HUES64 (cell line): ENCODE measurements at regions not wholly inside any gene's neighbourhood (a gene's known extent, or its start where the extent isn't known, plus 50 kb on each side); places are given as distances from the start of the nearest gene placed in this dataset.

Source experiments
- H3K27ac ChIP-seq: 2 replicates; pipeline ENCODE4 v1.7.0; 2013; ENCODE audit warnings: low read depth, low read length, inconsistent platforms
- H3K27me3 ChIP-seq: 2 replicates; pipeline ENCODE4 v1.6.1; 2013; ENCODE audit warnings: mild to moderate bottlenecking, low read length; ENCODE audit not compliant: insufficient read depth
- H3K36me3 ChIP-seq: 2 replicates; pipeline ENCODE4 v1.6.1; 2013; ENCODE audit warnings: mild to moderate bottlenecking, low read length; ENCODE audit not compliant: insufficient read depth
- H3K4me1 ChIP-seq: 2 replicates; pipeline ENCODE4 v1.6.1; 2013; ENCODE audit warnings: mild to moderate bottlenecking, low read length, moderate library complexity; ENCODE audit not compliant: insufficient read depth
- H3K4me3 ChIP-seq: 2 replicates; pipeline ENCODE4 v1.5.1; 2013; ENCODE audit warnings: mild to moderate bottlenecking, low read length, moderate library complexity
- H3K9ac ChIP-seq: 2 replicates; pipeline ENCODE4 v1.6.1; 2013; ENCODE audit warnings: mild to moderate bottlenecking, low read depth, low read length
- H3K9me3 ChIP-seq: 2 replicates; pipeline ENCODE4 v1.6.1; 2013; ENCODE audit warnings: low read depth, low read length; ENCODE audit not compliant: insufficient read depth
- WGBS: fragments of 150-250, 120-280 bp; methylation state at CpG from one replicate; pipeline ENCODE4 v1.1.7; 2013; ENCODE audit warnings: missing lambda C conversion rate; 5-methylcytosine and 5-hydroxymethylcytosine counted together

DNA sequence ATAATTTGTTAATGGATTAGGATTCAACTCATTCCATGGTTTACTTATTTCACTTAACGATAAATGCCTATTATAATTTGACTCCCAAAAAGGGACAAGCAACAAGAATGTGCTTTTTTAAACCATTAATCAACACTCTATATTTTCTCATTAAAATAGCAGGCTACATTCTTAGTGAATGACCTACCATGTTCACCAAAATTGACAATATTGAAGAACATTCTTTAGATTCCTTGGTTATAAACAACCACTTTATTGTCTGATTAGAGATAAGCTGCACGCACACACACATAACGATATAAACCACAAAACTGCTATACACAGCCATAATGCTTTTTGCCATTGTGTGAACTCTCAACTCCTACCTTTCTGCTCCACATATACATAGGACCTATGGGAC, 75.4 kb upstream of the LRRC7 start:
- no peaks in the 10 kb centered on the region for H3K36me3 ChIP-seq
- H3K4me3 ChIP-seq: no peak overlapping the region
- H3K9me3 ChIP-seq: no peaks in the 10 kb centered on the region
- H3K27me3 ChIP-seq: no peaks in the 10 kb centered on the region
- WGBS: 98% methylated on average over 3 of the region's 3 CpGs
- H3K27ac ChIP-seq: no peak overlapping the region
- H3K9ac ChIP-seq: no peak overlapping the region
- peaks cover 5% of the 10 kb centered on the region; the same call in 1 of the 2 replicates for H3K4me1 ChIP-seq

DNA sequence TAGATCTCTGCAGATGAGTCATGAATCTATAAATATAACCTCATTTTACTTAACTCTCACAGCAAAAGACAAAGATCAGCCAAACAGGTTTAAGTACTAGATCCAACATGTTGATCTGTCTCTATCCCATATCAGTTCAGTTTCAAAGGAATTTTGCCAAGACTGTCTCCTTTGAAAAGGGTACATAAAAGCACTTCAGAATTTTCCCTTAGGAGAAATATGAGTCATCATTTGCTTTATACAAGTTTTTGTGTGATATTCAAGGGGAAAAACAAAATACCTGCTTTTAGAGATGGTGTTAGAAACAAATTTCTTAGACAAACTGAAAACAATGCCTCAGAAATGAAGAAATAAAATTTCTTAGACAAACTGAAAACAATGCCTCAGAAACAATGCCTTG, 73.5 kb upstream of the LRRC7 start:
- H3K4me3 ChIP-seq: no peak overlapping the region
- no peak overlapping the region for H3K27ac ChIP-seq

DNA sequence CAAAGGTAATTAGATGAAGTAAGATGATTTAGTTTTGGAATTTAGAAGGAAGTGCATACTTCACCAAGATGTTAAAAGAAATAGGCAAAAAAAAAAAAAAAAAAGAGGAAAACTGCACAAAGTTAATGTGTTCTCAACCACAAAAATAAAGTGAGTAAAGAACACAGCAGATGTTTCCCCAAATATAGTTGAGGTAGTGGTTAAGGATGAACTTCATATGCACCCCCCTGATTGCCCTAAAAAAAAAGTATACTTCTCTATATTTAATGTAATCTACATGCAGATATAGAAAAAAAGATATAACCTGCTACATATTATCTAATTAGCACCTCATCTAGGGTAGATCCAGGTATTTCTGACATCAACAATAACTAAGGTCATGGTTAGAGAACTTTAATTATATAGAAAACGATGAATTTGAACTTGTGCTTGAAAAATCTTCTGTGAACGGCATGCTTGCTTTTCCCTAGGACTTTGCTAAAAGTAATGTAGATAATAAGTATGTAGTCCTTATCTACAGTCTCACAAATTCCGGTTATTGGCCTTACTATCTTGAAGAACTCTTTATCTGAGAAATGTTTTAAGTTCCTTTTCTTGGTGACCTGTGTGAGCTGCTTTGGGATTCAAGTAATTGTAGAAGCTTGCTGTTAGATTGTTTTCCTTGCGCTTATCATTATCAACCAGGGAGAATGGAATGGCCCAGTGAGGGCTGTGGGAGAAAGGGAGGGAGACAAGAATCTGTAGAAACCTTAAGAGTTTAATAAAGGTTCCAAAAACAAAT, 70.1 kb upstream of the LRRC7 start:
- Histone ChIP-seq H3K27ac (no peak overlapping the region), H3K36me3 (no peaks in the 10 kb centered on the region), H3K9me3 (no peaks in the 10 kb centered on the region), H3K9ac (no peak overlapping the region), H3K4me3 (no peak overlapping the region), H3K4me1 (no peaks in the 10 kb centered on the region), H3K27me3 (no peaks in the 10 kb centered on the region)
- WGBS: 84% methylated on average over 4 of the region's 4 CpGs

More for the DNA sequence above, 73.5 kb upstream of the LRRC7 start:
- Histone ChIP-seq H3K27me3 (no peaks in the 10 kb centered on the region), H3K4me1 (no peaks in the 10 kb centered on the region), H3K9me3 (no peaks in the 10 kb centered on the region), H3K9ac (no peak overlapping the region), H3K36me3 (no peaks in the 10 kb centered on the region)

DNA sequence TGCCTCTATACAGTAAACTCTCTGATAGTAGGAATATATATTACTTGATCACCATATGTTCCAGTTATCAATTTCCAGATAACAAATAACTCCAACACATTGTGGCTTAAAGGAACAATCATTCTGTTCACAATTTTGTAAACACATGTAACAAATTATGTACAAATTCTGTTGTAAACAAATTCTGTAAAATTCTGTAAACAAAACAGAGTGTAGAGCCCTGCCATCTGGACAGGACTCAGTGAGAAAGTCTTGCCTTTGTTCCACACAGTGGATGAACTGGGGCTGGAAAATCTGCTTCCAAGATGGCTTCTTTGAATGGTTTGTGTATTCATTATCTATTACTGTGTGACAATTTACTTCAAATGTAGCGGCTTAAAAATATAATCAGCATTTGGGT, 69.0 kb upstream of the LRRC7 start:
- Histone ChIP-seq H3K9ac (no peak overlapping the region), H3K4me1 (no peaks in the 10 kb centered on the region), H3K27me3 (no peaks in the 10 kb centered on the region), H3K27ac (no peak overlapping the region), H3K36me3 (no peaks in the 10 kb centered on the region), H3K4me3 (no peak overlapping the region), H3K9me3 (no peaks in the 10 kb centered on the region)
- 100% methylated on average over 1 of the region's 1 CpG for WGBS

DNA sequence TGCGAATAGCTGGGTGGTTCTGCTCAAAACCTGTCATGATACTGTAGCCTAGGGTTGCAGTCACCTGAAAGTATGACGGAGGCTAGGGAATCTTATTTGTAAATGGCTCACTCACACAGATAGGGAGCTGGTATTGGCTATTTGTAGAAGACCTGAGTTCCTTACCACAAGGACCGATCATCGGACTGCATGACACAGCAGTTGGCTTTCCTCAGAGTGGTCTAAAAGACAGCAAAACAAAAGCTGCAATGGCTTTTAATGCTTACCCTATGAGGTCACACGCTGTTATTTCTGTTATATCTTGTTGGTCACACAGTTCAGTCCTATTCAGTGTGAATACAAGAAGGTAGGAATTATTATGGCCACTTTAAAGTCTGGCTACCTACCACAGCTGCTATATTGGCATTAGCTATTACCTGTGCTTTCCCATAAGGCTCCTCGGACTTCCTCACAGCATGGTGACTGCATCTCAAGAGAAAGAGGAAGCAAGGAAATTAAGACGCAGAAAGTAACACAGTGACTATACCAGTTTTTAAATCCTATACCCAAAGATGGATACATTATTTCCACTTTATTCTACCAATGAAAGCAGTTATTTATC, 68.4 kb upstream of the LRRC7 start:
- no peaks in the 10 kb centered on the region for H3K4me1 ChIP-seq
- H3K36me3 ChIP-seq: no peaks in the 10 kb centered on the region
- H3K9ac ChIP-seq: no peak overlapping the region
- WGBS: 96% methylated on average over 7 of the region's 7 CpGs
- no peaks in the 10 kb centered on the region for H3K9me3 ChIP-seq
- no peak overlapping the region for H3K27ac ChIP-seq
- no peaks in the 10 kb centered on the region for H3K27me3 ChIP-seq
- H3K4me3 ChIP-seq: no peak overlapping the region

GRCh38 chr1:69502991-69503390, 64.7 kb upstream of the LRRC7 start:
- H3K9me3 ChIP-seq: no peaks in the 10 kb centered on the region
- no peak overlapping the region for H3K4me3 ChIP-seq
- H3K4me1 ChIP-seq: peaks cover 6% of the 10 kb centered on the region
- H3K9ac ChIP-seq: no peak overlapping the region
- 92% methylated on average over 4 of the region's 4 CpGs for WGBS
- H3K36me3 ChIP-seq: no peaks in the 10 kb centered on the region
- no peak overlapping the region for H3K27ac ChIP-seq
- no peaks in the 10 kb centered on the region for H3K27me3 ChIP-seq

DNA sequence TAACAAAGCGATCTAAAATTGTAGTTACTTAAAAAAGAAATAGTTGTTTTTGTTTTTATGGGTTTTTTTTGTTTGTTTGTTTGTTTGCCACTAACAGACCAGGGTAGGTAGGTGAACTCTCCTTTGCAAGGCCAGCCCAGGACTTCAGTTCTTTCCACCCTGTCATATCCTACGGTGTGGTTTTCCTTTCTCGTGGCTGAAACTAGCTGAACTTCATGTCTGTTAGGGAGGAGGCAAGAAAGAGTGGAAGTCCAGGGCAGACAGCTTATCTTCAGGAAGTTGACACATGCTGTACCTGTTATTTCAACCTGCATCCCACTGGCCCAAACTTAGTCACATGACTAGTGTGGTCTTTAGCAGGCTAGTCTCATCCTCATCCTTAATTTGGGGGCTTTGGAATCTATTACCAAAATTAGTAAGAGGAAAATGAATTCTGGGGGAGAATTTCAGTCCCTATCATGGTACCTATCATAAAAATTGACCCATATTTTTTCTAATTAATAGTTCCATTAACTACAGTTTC, 62.9 kb upstream of the LRRC7 start:
- no peaks in the 10 kb centered on the region for H3K9me3 ChIP-seq
- no peak overlapping the region for H3K27ac ChIP-seq
- H3K4me3 ChIP-seq: no peak overlapping the region
- no peaks in the 10 kb centered on the region for H3K36me3 ChIP-seq
- 80% methylated on average over 2 of the region's 3 CpGs for WGBS
- peaks cover 6% of the 10 kb centered on the region for H3K4me1 ChIP-seq
- no peaks in the 10 kb centered on the region for H3K27me3 ChIP-seq
- no peak overlapping the region for H3K9ac ChIP-seq

DNA sequence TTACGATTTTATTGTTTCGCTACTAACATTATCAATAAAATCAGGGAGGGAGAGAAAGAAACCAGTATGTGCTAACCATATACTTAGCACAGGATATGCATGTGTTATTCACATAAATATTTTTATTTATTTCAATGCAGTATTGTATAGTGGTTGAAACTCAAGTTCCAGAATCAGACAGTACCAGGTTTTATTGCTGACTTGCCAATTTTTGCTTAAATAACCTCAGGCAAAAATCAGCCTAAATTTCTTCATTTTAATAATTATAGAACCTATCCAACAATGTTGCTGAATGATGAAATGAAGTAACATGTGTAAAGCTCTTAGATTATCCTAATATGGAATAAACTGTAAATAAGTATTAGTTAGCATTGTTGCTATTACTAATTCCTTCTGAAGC, 61.4 kb upstream of the LRRC7 start:
- H3K9ac ChIP-seq: no peak overlapping the region
- H3K4me3 ChIP-seq: no peak overlapping the region
- no peak overlapping the region for H3K27ac ChIP-seq
- H3K9me3 ChIP-seq: no peaks in the 10 kb centered on the region
- WGBS: no CpG with 5 or more reads among the region's 2 CpGs
- no peaks in the 10 kb centered on the region for H3K27me3 ChIP-seq
- peaks cover 6% of the 10 kb centered on the region for H3K4me1 ChIP-seq
- no peaks in the 10 kb centered on the region for H3K36me3 ChIP-seq

DNA sequence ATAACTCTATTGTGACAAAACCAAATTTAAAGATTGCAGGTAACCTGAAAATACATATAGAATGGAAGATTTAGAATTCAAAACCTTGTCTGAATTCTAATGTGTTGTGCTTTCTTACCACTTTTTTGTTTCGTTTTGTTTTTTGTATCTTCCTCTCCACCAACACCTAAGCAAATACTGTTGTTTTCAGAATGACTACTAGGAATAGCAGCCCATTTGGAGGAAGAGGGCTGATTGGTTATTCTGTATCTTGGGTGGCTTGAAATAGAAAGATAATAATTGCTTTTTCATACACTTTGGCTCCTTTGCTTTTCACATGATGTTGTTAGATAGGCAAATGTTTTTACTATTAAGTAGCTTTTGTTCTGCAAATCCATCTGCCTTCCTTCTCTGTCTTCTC, 61.0 kb upstream of the LRRC7 start:
- Histone ChIP-seq H3K4me3 (no peak overlapping the region), H3K9me3 (no peaks in the 10 kb centered on the region), H3K9ac (no peak overlapping the region), H3K36me3 (no peaks in the 10 kb centered on the region), H3K27me3 (no peaks in the 10 kb centered on the region), H3K27ac (no peak overlapping the region), H3K4me1 (peaks cover 6% of the 10 kb centered on the region)
- no CpG with 5 or more reads among the region's 1 CpG for WGBS

- WGBS: 94% methylated on average over 1 of the region's 1 CpG
- Histone ChIP-seq H3K9ac (no peak overlapping the region), H3K36me3 (no peaks in the 10 kb centered on the region), H3K4me3 (no peak overlapping the region), H3K9me3 (no peaks in the 10 kb centered on the region), H3K27me3 (no peaks in the 10 kb centered on the region), H3K4me1 (peaks cover 6% of the 10 kb centered on the region), H3K27ac (no peak overlapping the region)
Observed at GRCh38 chr1:69510026-69510425, 57.7 kb upstream of the LRRC7 start.

DNA sequence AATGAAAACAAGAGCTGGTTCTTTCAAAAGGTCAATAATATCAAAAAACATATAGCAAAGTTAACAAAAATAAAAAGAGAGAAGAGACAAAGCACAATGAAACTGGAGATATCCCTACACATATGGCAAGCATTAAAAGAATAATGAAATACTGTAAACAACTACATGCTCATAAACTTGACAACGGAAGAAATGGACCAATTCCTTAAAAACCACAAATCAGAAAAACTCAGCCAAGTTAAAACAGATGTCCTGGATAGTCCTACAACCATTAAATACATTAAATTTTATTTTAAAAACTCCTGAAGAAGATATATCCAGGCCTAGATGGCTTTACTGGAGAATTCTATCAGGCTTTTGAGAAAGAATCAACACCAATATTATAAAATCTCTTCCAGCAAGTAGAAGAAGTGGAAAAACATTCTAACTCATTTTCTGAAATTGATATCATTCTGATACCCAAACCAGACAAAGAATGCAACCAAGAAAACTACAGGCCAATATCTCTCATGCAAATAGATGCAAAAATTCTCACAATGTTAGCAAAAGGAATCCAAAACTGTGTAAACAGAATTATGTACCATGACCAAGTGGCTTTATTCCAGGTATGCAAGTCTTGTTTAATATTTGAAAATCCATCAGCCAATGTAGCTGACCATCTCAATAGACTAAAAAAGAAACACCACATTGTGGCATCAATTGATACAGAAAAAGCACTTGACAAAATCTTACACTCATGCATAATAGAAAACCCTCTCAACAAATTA, 56.1 kb upstream of the LRRC7 start:
- 95% methylated on average over 1 of the region's 1 CpG for WGBS
- no peaks in the 10 kb centered on the region for H3K9me3 ChIP-seq
- H3K27me3 ChIP-seq: no peaks in the 10 kb centered on the region
- H3K9ac ChIP-seq: no peak overlapping the region
- H3K27ac ChIP-seq: no peak overlapping the region
- H3K36me3 ChIP-seq: no peaks in the 10 kb centered on the region
- no peak overlapping the region for H3K4me3 ChIP-seq
- peaks cover 6% of the 10 kb centered on the region for H3K4me1 ChIP-seq
